IMR-90 (cell line): ENCODE measurements at regions not wholly inside any gene's neighbourhood (a gene's known extent, or its start where the extent isn't known, plus 50 kb on each side); places are given as distances from the start of the nearest gene placed in this dataset.

Experiments
- ATAC-seq: fragments of 200-7000 bp; cut with Tn5 transposase; 2 replicates; pipeline ENCODE4 v1.9.1; 2020; ENCODE audit warnings: low read depth, mild to moderate bottlenecking, moderate library complexity
- BruUV-seq: library from RNA; stranded (reverse); fragments of 400-500 nt; replicated peaks from 2 replicates; lab custom pipeline; 2021; lab: Mats Ljungman, UMichigan
- CTCF ChIA-PET: fragments of 300-600 bp; formaldehyde crosslinking; extraction: SDS; loops from one replicate; lab custom pipeline; 2021; ENCODE audit warnings: antibody characterized with exemption; lab: Yijun Ruan, JAX
- POLR2A ChIA-PET: fragments of 300-600 bp; sonication (Branson Sonifier 250); formaldehyde crosslinking; loops from one replicate; lab custom pipeline; 2022; ENCODE audit warnings: antibody characterized with exemption; ENCODE audit not compliant: unreplicated experiment; lab: Charles Lee
- DNase-seq: peaks from one replicate; pipeline ENCODE4 v3.0.0; 2013
- H2AFZ ChIP-seq: replicated peaks from 2 replicates; pipeline ENCODE3; 2013; ENCODE audit warnings: low read length, mild to moderate bottlenecking; ENCODE audit not compliant: poor library complexity
- H2AK5ac ChIP-seq: 2 replicates; pipeline ENCODE4 v1.6.1; 2013; ENCODE audit warnings: low read depth, low read length, inconsistent platforms
- H2AK9ac ChIP-seq: replicated peaks from 2 replicates; pipeline ENCODE3; 2013; ENCODE audit warnings: mild to moderate bottlenecking, low read depth, low read length, moderate library complexity; ENCODE audit not compliant: poor library complexity
- H2BK120ac ChIP-seq: 2 replicates; pipeline ENCODE4 v1.6.1; 2013; ENCODE audit warnings: low read depth, low read length, inconsistent platforms
- H2BK15ac ChIP-seq: 3 replicates; pipeline ENCODE4 v1.6.1; 2013; ENCODE audit warnings: low read depth, low read length, inconsistent platforms
- H2BK20ac ChIP-seq: 2 replicates; pipeline ENCODE4 v1.6.1; 2013; ENCODE audit warnings: low read depth, mild to moderate bottlenecking, inconsistent platforms, low read length, moderate library complexity
- H2BK5ac ChIP-seq: 2 replicates; pipeline ENCODE4 v1.6.1; 2013; ENCODE audit warnings: mild to moderate bottlenecking, low read depth, low read length, inconsistent platforms; ENCODE audit not compliant: poor library complexity, severe bottlenecking
- H3K14ac ChIP-seq: replicated peaks from 2 replicates; pipeline ENCODE4 v1.6.1; 2013; ENCODE audit warnings: low read depth, low read length, inconsistent platforms
- H3K18ac ChIP-seq: 2 replicates; pipeline ENCODE4 v1.6.1; 2013; ENCODE audit warnings: low read depth, low read length, control low read depth
- H3K23ac ChIP-seq: 2 replicates; pipeline ENCODE4 v1.6.1; 2013; ENCODE audit warnings: low read depth, low read length, inconsistent platforms
- H3K27ac ChIP-seq: 2 replicates; pipeline ENCODE4 v1.5.1; 2013; ENCODE audit warnings: mild to moderate bottlenecking, control low read depth, low read length; ENCODE audit not compliant: insufficient read depth
- H3K27me3 ChIP-seq: 2 replicates; pipeline ENCODE4 v1.6.1; 2013; ENCODE audit warnings: low read length; ENCODE audit not compliant: control insufficient read depth, insufficient read depth
- H3K36me3 ChIP-seq: 2 replicates; pipeline ENCODE4 v1.6.1; 2013; ENCODE audit warnings: low read length, mixed read lengths; ENCODE audit not compliant: control insufficient read depth, insufficient read depth
- H3K4ac ChIP-seq: 2 replicates; pipeline ENCODE4 v1.6.1; 2013; ENCODE audit warnings: low read depth, low read length, inconsistent platforms
- H3K4me1 ChIP-seq: 2 replicates; pipeline ENCODE4 v1.6.1; 2013; ENCODE audit warnings: low read length, mixed read lengths; ENCODE audit not compliant: control insufficient read depth, insufficient read depth
- H3K4me2 ChIP-seq: 2 replicates; pipeline ENCODE4 v1.6.1; 2013; ENCODE audit warnings: low read depth, mild to moderate bottlenecking, control low read depth, low read length, moderate library complexity
- H3K4me3 ChIP-seq: 2 replicates; pipeline ENCODE4 v1.5.1; 2013; ENCODE audit warnings: low read depth, mild to moderate bottlenecking, control low read depth, low read length, moderate library complexity; ENCODE audit not compliant: insufficient read depth
- H3K56ac ChIP-seq: 2 replicates; pipeline ENCODE4 v1.6.1; 2013; ENCODE audit warnings: low read length, inconsistent platforms; ENCODE audit not compliant: insufficient read depth; ENCODE audit errors: extremely low read depth
- H3K79me1 ChIP-seq, 2 experiments: 2 replicates each; pipeline ENCODE4 v1.6.1; 2013; ENCODE audit warnings: low read length in 2 of 2, inconsistent platforms in 1 of 2, low read depth in 1 of 2
- H3K9ac ChIP-seq: 2 replicates; pipeline ENCODE4 v1.6.1; 2013; ENCODE audit warnings: low read depth, low read length, control low read depth
- H3K9me1 ChIP-seq: 2 replicates; pipeline ENCODE4 v1.6.1; 2013; ENCODE audit warnings: low read length, inconsistent platforms; ENCODE audit not compliant: insufficient read depth
- H3K9me3 ChIP-seq: 2 replicates; pipeline ENCODE4 v1.6.1; 2013; ENCODE audit warnings: low read length; ENCODE audit not compliant: control insufficient read depth, insufficient read depth
- H4K20me1 ChIP-seq: 2 replicates; pipeline ENCODE4 v1.6.1; 2013; ENCODE audit warnings: low read length, inconsistent platforms; ENCODE audit not compliant: insufficient read depth
- H4K5ac ChIP-seq: 2 replicates; pipeline ENCODE4 v1.6.1; 2013; ENCODE audit warnings: mild to moderate bottlenecking, low read depth, low read length, control low read depth
- H4K8ac ChIP-seq, 2 experiments: 2 replicates each; pipeline ENCODE4 v1.6.1; 2013; ENCODE audit warnings: low read depth in 2 of 2, low read length in 2 of 2, control low read depth in 1 of 2, inconsistent platforms in 1 of 2
- H4K91ac ChIP-seq: 2 replicates; pipeline ENCODE4 v1.6.1; 2013; ENCODE audit warnings: low read depth, low read length, inconsistent platforms; ENCODE audit not compliant: insufficient read depth
- CHD1 ChIP-seq: IDR thresholded peaks from 2 replicates; pipeline ENCODE4 v1.6.1; 2012; ENCODE audit warnings: low read depth, low read length, improper control_type of control experiment
- CTCF ChIP-seq: conservative IDR thresholded peaks from 2 replicates; pipeline ENCODE4 v1.5.1; 2012; ENCODE audit warnings: mild to moderate bottlenecking, low read depth, low read length, improper control_type of control experiment
- ELK1 ChIP-seq: fragments of 150-350 bp; IDR thresholded peaks from 2 replicates; pipeline ENCODE4 v1.6.1; 2016; ENCODE audit warnings: low read depth, mild to moderate bottlenecking, low read length, moderate library complexity, borderline replicate concordance
- MAZ ChIP-seq: IDR thresholded peaks from 2 replicates; pipeline ENCODE4 v1.6.1; 2012; ENCODE audit warnings: low read depth, mild to moderate bottlenecking, low read length, improper control_type of control experiment, moderate library complexity, borderline replicate concordance
- POLR2A ChIP-seq: IDR thresholded peaks from 2 replicates; pipeline ENCODE4 v1.6.1; 2012; ENCODE audit warnings: mild to moderate bottlenecking, low read depth, low read length
- RAD21 ChIP-seq: IDR thresholded peaks from 2 replicates; pipeline ENCODE4 v1.6.1; 2012; ENCODE audit warnings: low read length, improper control_type of control experiment
- RCOR1 ChIP-seq: IDR thresholded peaks from 2 replicates; pipeline ENCODE4 v1.6.1; 2012; ENCODE audit warnings: mild to moderate bottlenecking, low read length, improper control_type of control experiment; ENCODE audit not compliant: insufficient replicate concordance
- SMC3 ChIP-seq: fragments of 150-350 bp; IDR thresholded peaks from 2 replicates; pipeline ENCODE4 v1.6.1; 2016; ENCODE audit warnings: low read depth, mild to moderate bottlenecking, antibody characterized with exemption, low read length, moderate library complexity
- USF2 ChIP-seq: fragments of 150-350 bp; IDR thresholded peaks from 2 replicates; pipeline ENCODE4 v1.6.1; 2017; ENCODE audit warnings: mild to moderate bottlenecking, antibody characterized with exemption, low read length, low read depth
- WGBS, 2 experiments: methylation state at CpG; one replicate each; pipeline versions ENCODE4 v1.1.5 to v1.1.7; 2013; ENCODE audit warnings: missing lambda C conversion rate in 2 of 2; ENCODE audit not compliant: insufficient read length in 1 of 2; ENCODE audit errors: extremely low coverage in 2 of 2; 5-methylcytosine and 5-hydroxymethylcytosine counted together
- dilution Hi-C: fragments of 300-500 bp; cut with HindIII; formaldehyde crosslinking; loops from one replicate; pipeline ENCODE4 v1.14.3; 2018; ENCODE audit warnings: low sequenced_read_pairs; ENCODE audit not compliant: unreplicated experiment
- in situ Hi-C: fragments of 300-500 bp; cut with MboI; formaldehyde crosslinking; loops from 3 replicates; pipeline ENCODE4 v1.14.3; 2019; ENCODE audit warnings: low sequenced_read_pairs, inconsistent platforms, mixed read lengths
- intact Hi-C: fragments of 100-400 bp; cut with micrococcal nuclease; formaldehyde crosslinking; loops from 2 replicates; pipeline ENCODE4 v1.10.0; 2022

GRCh38 chr3:177377166-177377565 is 179.9 kb upstream of the TBL1XR1 start:
- in situ Hi-C loops = no loop called here
- CTCF ChIA-PET = no interaction called here
- Histone ChIP-seq H3K4me3 (no peak overlapping the region), H3K23ac (no peak overlapping the region), H3K27me3 (no peaks in the 10 kb centered on the region), H2AK5ac (no peak overlapping the region), H3K27ac (no peak overlapping the region), H2BK5ac (no peak overlapping the region), H2BK15ac (no peak overlapping the region), H2AFZ (no peak overlapping the region), H3K9me3 (peaks cover 6% of the 10 kb centered on the region), H3K79me1 (no peaks in the 10 kb centered on the region), H3K4me1 (no peaks in the 10 kb centered on the region), H2BK120ac (no peak overlapping the region), H3K56ac (no peak overlapping the region), H4K91ac (no peak overlapping the region), H4K20me1 (no peaks in the 10 kb centered on the region), H3K9me1 (no peaks in the 10 kb centered on the region), H4K8ac (no peak overlapping the region), H3K9ac (no peak overlapping the region), H3K4me2 (no peak overlapping the region), H2BK20ac (no peak overlapping the region), H3K18ac (no peak overlapping the region), H4K5ac (no peak overlapping the region), H3K36me3 (no peaks in the 10 kb centered on the region), H3K14ac (no peak overlapping the region), H2AK9ac (no peak overlapping the region), H3K4ac (no peak overlapping the region)
- dilution Hi-C loops = no loop called here
- DNase-seq = no peak
- BruUV-seq = no TSS peak
- intact Hi-C loops = no loop called here
- TF ChIP-seq CHD1 (no peak), ELK1 (no peak), MAZ (no peak), USF2 (no peak), RAD21 (no peak), CTCF (no peak), RCOR1 (no peak), POLR2A (no peak), SMC3 (no peak)
- POLR2A ChIA-PET = no interaction called here
- no CpG with 5 or more reads among the region's 9 CpGs for WGBS, 2 experiments
- ATAC-seq = no peak
